Right lobe of liver (tissue), 6 donors: ENCODE measurements at regions not wholly inside any gene's neighbourhood (a gene's known extent, or its start where the extent isn't known, plus 50 kb on each side); places are given as distances from the start of the nearest gene placed in this dataset.

ENCODE experiments used
- ATAC-seq, 4 donors: fragments of 200-7000 bp; cut with Tn5 transposase; one replicate each; pipeline ENCODE4 v1.9.1; 2020; ENCODE audit warnings: mild to moderate bottlenecking in 4 of 4, moderate library complexity in 4 of 4
- DNase-seq, 3 donors: peaks; one replicate each; pipeline ENCODE4 v3.0.0-alpha.2; 2020
- H3K27ac ChIP-seq, 3 donors: fragments of 200-600 bp; one replicate each; pipeline ENCODE4 v1.8.0; 2022
- H3K27me3 ChIP-seq, 2 donors: fragments of 200-600 bp; one replicate each; pipeline ENCODE4 v1.8.0; 2022
- H3K36me3 ChIP-seq, 4 donors: fragments of 200-600 bp; sonication (generic) in 1 of 4; one replicate each; pipeline versions ENCODE4 v1.5.1 to v1.8.0; 2017 to 2022; ENCODE audit warnings: control low read depth in 1 of 4
- H3K4me1 ChIP-seq, 4 donors: fragments of 200-600 bp; sonication (generic) in 1 of 4; one replicate each; pipeline versions ENCODE4 v1.5.1 to v1.8.0; 2017 to 2022; ENCODE audit warnings: control low read depth in 1 of 4
- H3K4me3 ChIP-seq, 3 donors: fragments of 200-600 bp; one replicate each; pipeline ENCODE4 v1.8.0; 2022
- H3K9me3 ChIP-seq, 4 donors: fragments of 200-600 bp; sonication (generic) in 1 of 4; one replicate each; pipeline versions ENCODE4 v1.5.1 to v1.8.0; 2017 to 2022; ENCODE audit warnings: control low read depth in 1 of 4
- CTCF ChIP-seq, 4 donors: fragments of 200-600 bp in 3 of 4; fragments of 450-650 bp in 1 of 4; IDR thresholded peaks; one replicate each; pipeline versions ENCODE4 v1.5.1 to v1.8.0; 2016 to 2022; ENCODE audit warnings: antibody characterized with exemption in 4 of 4, mild to moderate bottlenecking in 2 of 4
- POLR2A ChIP-seq: fragments of 450-650 bp; IDR thresholded peaks from one replicate; pipeline ENCODE4 v1.6.1; 2017; ENCODE audit warnings: antibody characterized with exemption, mild to moderate bottlenecking
- WGBS: methylation state at CpG from one replicate; pipeline ENCODE4 v1.1.6; 2018; ENCODE audit warnings: low coverage, low lambda C conversion rate; ENCODE audit not compliant: insufficient coverage; ENCODE audit errors: missing lambda C conversion rate; 5-methylcytosine and 5-hydroxymethylcytosine counted together
- intact Hi-C, 2 donors: fragments of 100-400 bp; cut with DNase I; formaldehyde crosslinking; loops; one replicate each; pipeline versions ENCODE4 v1.11.2 to v1.14.1; 2022
- donor health status: DM: no; HTN: yes; CAD: no.
- donor health status: DM: no; HTN: no; CAD: no.
- donor health status: DM: no; HTN: no; CAD: no.
- donor health status: DM: no; HTN: yes; CAD: no.
- donor health status: DM: no; HTN: yes; CAD: no.

- Histone ChIP-seq H3K9me3 (no peaks in the 10 kb centered on the region), H3K36me3 (no peaks in the 10 kb centered on the region), H3K4me3 (no peak overlapping the region), H3K27ac (no peak overlapping the region), H3K4me1 (no peaks in the 10 kb centered on the region), H3K27me3 (no peaks in the 10 kb centered on the region)
- intact Hi-C loops, result no loop called here
- DNase-seq (no peak), ATAC-seq (no peak)
- TF ChIP-seq POLR2A (no peak), CTCF (IDR thresholded peaks at IDR 0.05) (no peak)
- WGBS, result 53% methylated on average over 3 of the region's 3 CpGs
Measured at GRCh38 chr5:174229514-174230370, 184.2 kb downstream of the NSG2 start.

GRCh38 chr5:174231956-174232487, 186.5 kb downstream of the NSG2 start:
- Histone ChIP-seq H3K36me3 (no peaks in the 10 kb centered on the region), H3K4me3 (no peak overlapping the region), H3K9me3 (no peaks in the 10 kb centered on the region), H3K27ac (no peak overlapping the region), H3K4me1 (no peaks in the 10 kb centered on the region), H3K27me3 (no peaks in the 10 kb centered on the region)
- ATAC-seq (peak in 2 of 4 donors; percentile 18 to 25), DNase-seq (no peak)
- WGBS, result 15% methylated on average over 7 of the region's 7 CpGs
- intact Hi-C loops, result no loop called here
- TF ChIP-seq CTCF (IDR thresholded peaks at IDR 0.05), result no peak
- no peak for TF ChIP-seq POLR2A

GRCh38 chr5:174234388-174234787, 188.9 kb downstream of the NSG2 start:
- no peak overlapping the region for H3K27ac ChIP-seq
- no peak for ATAC-seq
- no peak for TF ChIP-seq CTCF (IDR thresholded peaks at IDR 0.05)
- no peak for TF ChIP-seq POLR2A
- 75% methylated on average over 6 of the region's 8 CpGs for WGBS
- intact Hi-C loops, result no loop called here
- no peaks in the 10 kb centered on the region for H3K27me3 ChIP-seq
- H3K4me3 ChIP-seq, result no peak overlapping the region
- no peak for DNase-seq
- H3K9me3 ChIP-seq, result no peaks in the 10 kb centered on the region
- no peaks in the 10 kb centered on the region for H3K36me3 ChIP-seq
- no peaks in the 10 kb centered on the region for H3K4me1 ChIP-seq

GRCh38 chr5:174235221-174236011, 189.9 kb downstream of the NSG2 start:
- ATAC-seq, result no peak
- WGBS, result 64% methylated on average over 12 of the region's 12 CpGs

More at GRCh38 chr5:174235221-174236011, 189.9 kb downstream of the NSG2 start:
- Histone ChIP-seq H3K9me3 (no peaks in the 10 kb centered on the region), H3K4me1 (no peaks in the 10 kb centered on the region), H3K27ac (no peak overlapping the region), H3K36me3 (no peaks in the 10 kb centered on the region), H3K4me3 (no peak overlapping the region), H3K27me3 (no peaks in the 10 kb centered on the region)
- no peak for TF ChIP-seq POLR2A
- TF ChIP-seq CTCF (IDR thresholded peaks at IDR 0.05), result no peak
- no peak for DNase-seq
- intact Hi-C loops, result no loop called here
